A549 (cell line): ENCODE measurements at regions not wholly inside any gene's neighbourhood (a gene's known extent, or its start where the extent isn't known, plus 50 kb on each side); places are given as distances from the start of the nearest gene placed in this dataset.

Experiments
- ATAC-seq, 2 experiments: fragments of 200-7000 bp in 1 of 2; fragments of >200 bp in 1 of 2; cut with Nextera tagmentation in 1 of 2; cut with Tn5 transposase in 1 of 2; 3 replicates each; pipeline versions ENCODE4 v1.8.0 to v1.9.1; 2018 to 2020; ENCODE audit warnings: mild to moderate bottlenecking in 1 of 2, moderate library complexity in 1 of 2
- CTCF ChIA-PET: fragments of 300-600 bp; sonication (Branson Sonifier 250); formaldehyde crosslinking; extraction: SDS; loops from one replicate; lab custom pipeline; 2021; ENCODE audit warnings: antibody characterized with exemption, inconsistent platforms; lab: Yijun Ruan, JAX
- POLR2A ChIA-PET: fragments of 350-600 bp; formaldehyde crosslinking; extraction: SDS; loops from one replicate; lab custom pipeline; 2021; ENCODE audit warnings: antibody characterized with exemption, inconsistent platforms; lab: Yijun Ruan, JAX
- DNase-seq, 2 experiments: peaks; one replicate each; pipeline versions ENCODE4 v3.0.0 to v3.0.0-alpha.2; 2011 to 2016; ENCODE audit warnings: low read depth in 1 of 2, low spot score in 1 of 2
- FAIRE-seq: peaks from 2 replicates; lab custom pipeline; 2011; peaks lifted over from hg19 to GRCh38; lab: Jason Lieb, UNC
- H3K27ac ChIP-seq, 2 experiments: fragments of >200 bp; sonication (Bioruptor Twin); formaldehyde crosslinking; 3 replicates each; pipeline ENCODE4 v1.5.1; 2016 to 2017
- H3K4me1 ChIP-seq: fragments of >200 bp; sonication (Bioruptor Twin); formaldehyde crosslinking; 3 replicates; pipeline ENCODE4 v1.6.1; 2016
- H3K4me2 ChIP-seq: fragments of >200 bp; sonication (Bioruptor Twin); formaldehyde crosslinking; 3 replicates; pipeline ENCODE4 v1.6.1; 2016
- H3K4me3 ChIP-seq: fragments of >200 bp; sonication (Bioruptor Twin); formaldehyde crosslinking; 3 replicates; pipeline ENCODE4 v1.5.1; 2016
- H3K9me3 ChIP-seq: fragments of >200 bp; sonication (Bioruptor Twin); formaldehyde crosslinking; 3 replicates; pipeline ENCODE4 v1.6.1; 2016
- ATOH8 ChIP-seq: fragments of 250-450 bp; sonication (Bioruptor Pico); IDR thresholded peaks from 2 replicates; pipeline ENCODE4 v1.5.0; 2020; ENCODE audit warnings: low read depth, mild to moderate bottlenecking, moderate library complexity
- BHLHE40 ChIP-seq: IDR thresholded peaks from 2 replicates; pipeline ENCODE4 v1.6.1; 2012; ENCODE audit warnings: low read depth, low read length, inconsistent platforms
- CTCF ChIP-seq: fragments of >200 bp; sonication (Bioruptor Twin); formaldehyde crosslinking; IDR thresholded peaks from 3 replicates; pipeline ENCODE4 v1.5.1; 2016
- ELK1 ChIP-seq: fragments of 150-350 bp; IDR thresholded peaks from 2 replicates; pipeline ENCODE4 v1.6.1; 2014; ENCODE audit warnings: low read depth, mild to moderate bottlenecking, low read length
- FOSL2 ChIP-seq, 2 experiments: fragments of 450-650 bp in 1 of 2; fragments of >200 bp in 1 of 2; sonication (Bioruptor Twin) in 1 of 2; formaldehyde crosslinking; IDR thresholded peaks; 2 replicates each; pipeline versions ENCODE4 v1.5.0 to v1.6.1; 2016 to 2020; ENCODE audit warnings: mild to moderate bottlenecking in 1 of 2, moderate library complexity in 1 of 2
- FOXS1 ChIP-seq: fragments of 250-450 bp; sonication (Bioruptor Pico); IDR thresholded peaks from 2 replicates; pipeline ENCODE4 v1.5.0; 2020; ENCODE audit warnings: mild to moderate bottlenecking, moderate library complexity
- HMGXB4 ChIP-seq: fragments of 250-450 bp; sonication (Bioruptor Pico); IDR thresholded peaks from 2 replicates; pipeline ENCODE4 v1.5.0; 2021; ENCODE audit warnings: mild to moderate bottlenecking, moderate library complexity, borderline replicate concordance
- JUN ChIP-seq, 2 experiments: fragments of >200 bp; sonication (Bioruptor Twin); formaldehyde crosslinking; IDR thresholded peaks; 2 replicates in 1 of 2; 3 replicates in 1 of 2; pipeline ENCODE4 v1.6.1; 2016 to 2017
- KDM5A ChIP-seq: fragments of 200-600 bp; sonication (generic); IDR thresholded peaks from 2 replicates; pipeline ENCODE4 v1.6.1; 2016; ENCODE audit warnings: antibody characterized with exemption, mild to moderate bottlenecking
- MAX ChIP-seq: IDR thresholded peaks from 2 replicates; pipeline ENCODE4 v1.6.1; 2012
- POLR2A ChIP-seq: IDR thresholded peaks from 2 replicates; pipeline ENCODE4 v1.6.1; 2012; ENCODE audit warnings: mild to moderate bottlenecking, low read length
- RARB ChIP-seq: fragments of 250-450 bp; sonication (Bioruptor Pico); IDR thresholded peaks from 2 replicates; pipeline ENCODE4 v1.8.0; 2021; ENCODE audit warnings: mild to moderate bottlenecking, moderate library complexity
- RCOR1 ChIP-seq: fragments of 150-350 bp; IDR thresholded peaks from 2 replicates; pipeline ENCODE4 v1.6.1; 2014; ENCODE audit warnings: antibody characterized with exemption, low read length, low read depth
- REST ChIP-seq: fragments of 200-600 bp; sonication (generic); IDR thresholded peaks from 2 replicates; pipeline ENCODE4 v1.6.1; 2016; ENCODE audit warnings: antibody characterized with exemption, mild to moderate bottlenecking, moderate library complexity
- RFX5 ChIP-seq: fragments of 450-650 bp; IDR thresholded peaks from 2 replicates; pipeline ENCODE4 v1.7.1; 2014; ENCODE audit warnings: antibody characterized with exemption, mild to moderate bottlenecking, moderate library complexity
- USF2 ChIP-seq: fragments of 450-650 bp; IDR thresholded peaks from 2 replicates; pipeline ENCODE4 v1.6.1; 2014; ENCODE audit warnings: antibody characterized with exemption
- ZC3H11A ChIP-seq: fragments of 450-650 bp; IDR thresholded peaks from 2 replicates; pipeline ENCODE4 v1.6.1; 2014; ENCODE audit warnings: antibody characterized with exemption, mild to moderate bottlenecking
- ZNF302 ChIP-seq: fragments of 250-450 bp; sonication (Bioruptor Pico); IDR thresholded peaks from 2 replicates; pipeline ENCODE4 v1.9.0; 2021; ENCODE audit warnings: inconsistent platforms, mild to moderate bottlenecking, moderate library complexity
- whole genome bisulfite sequencing: methylation state at CpG from one replicate; pipeline ENCODE4 v1.1.6; 2017; ENCODE audit errors: missing lambda C conversion rate; 5-methylcytosine and 5-hydroxymethylcytosine counted together

- TF ChIP-seq ATOH8 (CRISPR knock-in tag), result no peak
- no peak for TF ChIP-seq CTCF
- TF ChIP-seq FOXS1 (CRISPR knock-in tag), result no peak
- TF ChIP-seq ELK1, result no peak
- TF ChIP-seq RARB (CRISPR knock-in tag), result no peak
- TF ChIP-seq MAX, result no peak
- no peak for TF ChIP-seq ZNF302
- TF ChIP-seq POLR2A, result no peak
- TF ChIP-seq, all 56 proteins: peak for 0
Measured at GRCh38 chr3:106030627-106030963, 161.8 kb upstream of the CBLB start (continued).

- TF ChIP-seq RFX5, result no peak
- TF ChIP-seq POLR2A, result no peak
- no peak for TF ChIP-seq HMGXB4 (CRISPR knock-in tag)
- no peak for TF ChIP-seq ZC3H11A
- TF ChIP-seq BHLHE40, result no peak
- no peak for TF ChIP-seq KDM5A
- TF ChIP-seq FOSL2 (IDR thresholded peaks at IDR 0.05), result no peak
- no peak for TF ChIP-seq FOSL2 (CRISPR knock-in tag; IDR thresholded peaks at IDR 0.05)
- no peak for TF ChIP-seq RCOR1
- TF ChIP-seq USF2, result no peak
- TF ChIP-seq REST, result no peak
- TF ChIP-seq JUN (IDR thresholded peaks at IDR 0.05), result no peak
- H3K4me3 ChIP-seq, result no peak overlapping the region
- H3K27ac ChIP-seq, result no peak overlapping the region
- POLR2A ChIA-PET, result no interaction called here
- no peak overlapping the region for H3K4me2 ChIP-seq
- no peak for DNase-seq
- WGBS, result 76% methylated on average over 2 of the region's 2 CpGs
- no peak for FAIRE-seq
- H3K4me1 ChIP-seq, result peaks cover 19% of the 10 kb centered on the region
- CTCF ChIA-PET, result no interaction called here
- ATAC-seq, result no peak
- peaks cover 5% of the 10 kb centered on the region; the same call in 1 of the 3 replicates for H3K9me3 ChIP-seq
Measured at GRCh38 chr3:106032479-106032878, 163.7 kb upstream of the CBLB start.
